OCI-M2 (cell line): ENCODE measurements at regions not wholly inside any gene's neighbourhood (a gene's known extent, or its start where the extent isn't known, plus 50 kb on each side); places are given as distances from the start of the nearest gene placed in this dataset.

Experiments
- DNase-seq: peaks from one replicate; lab custom pipeline; 2025; ENCODE audit not compliant: unreplicated experiment; lab: John Stamatoyannopoulos, UW

GRCh38 chr3:99458013-99458412 lies 180.4 kb upstream of the COL8A1 start:
- DNase-seq: no peak

- no peak for DNase-seq
Observed at GRCh38 chr3:99442599-99442998, 195.8 kb upstream of the COL8A1 start.

- no peak for DNase-seq
Observed at GRCh38 chr3:99439892-99440291, 198.5 kb upstream of the COL8A1 start.

- no peak for DNase-seq
Observed at GRCh38 chr3:99434190-99434589, 204.2 kb upstream of the COL8A1 start.

- no peak for DNase-seq
Observed at GRCh38 chr3:99430348-99431134, 207.9 kb upstream of the COL8A1 start.

- no peak for DNase-seq
Observed at GRCh38 chr3:99429502-99429901, 208.9 kb upstream of the COL8A1 start.

- no peak for DNase-seq
Observed at GRCh38 chr3:99425930-99426329, 212.5 kb upstream of the COL8A1 start.

- no peak for DNase-seq
Observed at GRCh38 chr3:99419116-99419515, 219.3 kb upstream of the COL8A1 start.

- DNase-seq: no peak
Observed at GRCh38 chr3:99418709-99419108, 219.7 kb upstream of the COL8A1 start.

GRCh38 chr3:99418209-99418635 lies 220.2 kb upstream of the COL8A1 start:
- DNase-seq: no peak

GRCh38 chr3:99413504-99413903 lies 224.9 kb upstream of the COL8A1 start:
- DNase-seq: no peak

GRCh38 chr3:99410789-99411311 lies 227.5 kb upstream of the COL8A1 start:
- no peak for DNase-seq

GRCh38 chr3:99409961-99410360 lies 228.4 kb upstream of the COL8A1 start:
- DNase-seq: no peak

- DNase-seq: no peak
Observed at GRCh38 chr3:99407257-99407656, 231.1 kb upstream of the COL8A1 start.

GRCh38 chr3:99402755-99403154 lies 235.6 kb upstream of the COL8A1 start:
- DNase-seq: no peak

GRCh38 chr3:99400352-99400751 lies 238.0 kb upstream of the COL8A1 start:
- DNase-seq: no peak

GRCh38 chr3:99396651-99397275 lies 241.6 kb upstream of the COL8A1 start:
- DNase-seq: no peak

- DNase-seq: no peak
Observed at GRCh38 chr3:99394831-99395778, 243.3 kb upstream of the COL8A1 start.

GRCh38 chr3:99393961-99394360 lies 244.4 kb upstream of the COL8A1 start:
- no peak for DNase-seq

GRCh38 chr3:99388780-99389179 lies 249.6 kb upstream of the COL8A1 start:
- no peak for DNase-seq

GRCh38 chr3:99384596-99384995 lies 253.8 kb upstream of the COL8A1 start:
- no peak for DNase-seq
